HAP-1 (cell line): ENCODE measurements at regions not wholly inside any gene's neighbourhood (a gene's known extent, or its start where the extent isn't known, plus 50 kb on each side); places are given as distances from the start of the nearest gene placed in this dataset.
A peak's percentile ranks its signal among the peaks of the same experiment; 100 is the strongest.

ENCODE experiments used
- DNase-seq, 2 experiments: peaks; one replicate each; pipeline ENCODE4 v3.0.0-alpha.2; 2016 to 2020; ENCODE audit warnings: low spot score in 2 of 2
- H3K27me3 ChIP-seq: fragments of 250-450 bp; sonication (Bioruptor Pico); 2 replicates; pipeline ENCODE4 v1.5.1; 2020; ENCODE audit warnings: low read depth, mild to moderate bottlenecking, moderate library complexity
- H3K36me3 ChIP-seq: fragments of 250-450 bp; sonication (Bioruptor Pico); replicated peaks from 2 replicates; pipeline ENCODE4 v1.5.1; 2020; ENCODE audit warnings: mild to moderate bottlenecking
- H3K4me1 ChIP-seq: fragments of 250-450 bp; sonication (Bioruptor Pico); 2 replicates; pipeline ENCODE4 v1.5.1; 2020; ENCODE audit warnings: mild to moderate bottlenecking
- H3K4me3 ChIP-seq: fragments of 250-450 bp; sonication (Bioruptor Pico); 2 replicates; pipeline ENCODE4 v1.5.1; 2020; ENCODE audit warnings: mild to moderate bottlenecking, moderate library complexity
- H3K9me3 ChIP-seq: fragments of 250-450 bp; sonication (Bioruptor Pico); 2 replicates; pipeline ENCODE4 v1.5.1; 2020; ENCODE audit warnings: mild to moderate bottlenecking, moderate library complexity
- in situ Hi-C: fragments of 300-500 bp; cut with MboI; formaldehyde crosslinking; loops from 3 replicates; pipeline ENCODE4 v1.14.3; 2020; ENCODE audit warnings: low sequenced_read_pairs, inconsistent platforms, mixed read lengths

DNA sequence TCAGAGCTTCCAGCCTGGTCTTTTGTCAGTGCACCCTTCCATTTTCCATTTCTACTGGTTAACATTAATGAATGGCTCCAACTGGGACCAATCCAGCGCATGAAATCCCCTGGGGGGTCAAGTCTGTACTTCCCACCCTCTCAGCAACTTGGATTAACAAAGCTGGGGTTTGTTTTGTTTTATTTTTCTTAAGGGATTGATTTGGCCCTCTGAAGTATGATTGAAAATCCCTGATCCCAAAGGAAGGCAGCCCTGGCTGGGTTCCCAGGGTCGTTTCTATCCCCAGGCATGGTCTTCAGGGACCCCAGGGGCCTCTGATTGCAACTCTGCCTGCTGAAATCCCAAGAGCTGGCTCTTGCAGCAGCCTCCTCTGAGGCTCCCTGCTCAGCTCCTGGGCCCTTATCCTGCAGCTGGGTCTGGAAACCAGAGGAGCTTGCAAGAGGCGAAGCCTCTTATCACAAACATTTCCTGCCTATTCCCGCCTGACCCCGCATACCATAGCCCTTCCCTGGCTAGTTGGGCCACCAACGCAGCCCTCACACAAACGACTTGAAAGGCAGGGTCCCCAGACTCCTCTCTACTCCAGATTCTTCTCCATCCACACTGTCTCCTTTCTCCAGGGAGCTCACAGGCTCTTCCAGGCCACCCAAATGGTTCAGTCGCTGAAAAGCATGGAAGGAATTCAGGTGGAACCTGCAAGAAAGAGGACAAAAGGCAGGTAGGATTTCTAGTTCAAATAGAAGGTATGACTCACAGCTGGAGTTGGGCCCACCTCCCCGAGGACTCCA is 109.7 kb upstream of the PKDCC start:
- in situ Hi-C loops: no loop called here
- peak in 1 of 2 experiments; percentile 25 for DNase-seq
- peaks cover 44% of the 10 kb centered on the region for H3K27me3 ChIP-seq
- no peaks in the 10 kb centered on the region for H3K9me3 ChIP-seq
- no peaks in the 10 kb centered on the region for H3K36me3 ChIP-seq
- peaks cover 19% of the 10 kb centered on the region for H3K4me1 ChIP-seq
- no peak overlapping the region for H3K4me3 ChIP-seq

DNA sequence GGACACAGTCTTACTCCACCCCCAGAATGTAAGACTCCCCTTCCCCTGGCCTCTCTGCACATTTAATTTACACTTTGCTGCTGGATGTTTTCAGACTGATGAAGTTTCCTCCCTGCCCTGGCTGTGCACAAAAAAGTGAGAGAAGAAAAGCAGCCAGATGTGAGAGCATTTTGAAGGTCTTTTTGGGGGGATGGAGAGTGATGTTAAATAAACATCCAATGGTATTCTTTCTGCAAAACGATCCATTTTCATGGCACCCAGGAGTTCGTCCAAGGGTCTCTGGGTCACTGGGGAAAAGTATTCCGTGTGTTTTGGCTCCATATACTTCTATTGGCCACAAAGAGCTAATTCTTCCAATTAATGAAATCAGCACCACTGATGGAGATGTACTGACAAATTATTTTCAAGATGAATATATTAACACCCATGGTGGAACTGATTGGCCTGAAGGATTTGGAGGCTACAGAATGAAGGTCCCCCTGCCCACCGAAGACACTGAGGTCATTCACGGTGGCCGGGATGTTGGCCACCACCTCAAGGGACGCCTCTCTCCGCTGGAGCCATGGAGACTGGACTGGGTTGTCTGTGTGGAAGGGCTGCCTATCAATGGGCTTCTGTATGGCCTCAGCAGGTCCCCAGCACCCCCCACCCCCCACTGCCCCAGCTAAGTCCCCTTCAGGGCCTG is 107.6 kb upstream of the PKDCC start:
- Histone ChIP-seq H3K4me3 (no peak overlapping the region), H3K9me3 (no peaks in the 10 kb centered on the region), H3K27me3 (peaks cover 48% of the 10 kb centered on the region), H3K4me1 (peaks cover 19% of the 10 kb centered on the region), H3K36me3 (no peaks in the 10 kb centered on the region)
- in situ Hi-C loops: no loop called here
- no peak for DNase-seq

DNA sequence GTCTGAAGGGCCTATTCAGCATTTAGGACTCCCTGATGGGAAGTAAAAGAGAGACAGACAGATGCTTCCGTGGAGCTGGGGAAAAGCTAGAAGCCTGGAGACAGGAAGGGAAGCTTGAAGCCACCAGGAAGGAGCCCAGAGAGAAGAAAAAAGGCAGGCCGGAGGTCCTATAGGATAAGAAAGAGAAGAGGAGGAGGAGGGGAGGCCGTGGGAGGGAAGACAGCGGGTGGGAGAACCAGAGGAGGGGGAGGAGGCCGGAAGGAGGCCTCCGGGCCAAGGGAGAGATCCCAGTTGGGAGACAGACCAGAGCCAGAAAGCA is 107.1 kb upstream of the PKDCC start:
- Histone ChIP-seq H3K4me1 (peaks cover 19% of the 10 kb centered on the region), H3K9me3 (no peaks in the 10 kb centered on the region), H3K36me3 (no peaks in the 10 kb centered on the region), H3K27me3 (peaks cover 50% of the 10 kb centered on the region), H3K4me3 (no peak overlapping the region)
- in situ Hi-C loops: no loop called here
- no peak for DNase-seq

DNA sequence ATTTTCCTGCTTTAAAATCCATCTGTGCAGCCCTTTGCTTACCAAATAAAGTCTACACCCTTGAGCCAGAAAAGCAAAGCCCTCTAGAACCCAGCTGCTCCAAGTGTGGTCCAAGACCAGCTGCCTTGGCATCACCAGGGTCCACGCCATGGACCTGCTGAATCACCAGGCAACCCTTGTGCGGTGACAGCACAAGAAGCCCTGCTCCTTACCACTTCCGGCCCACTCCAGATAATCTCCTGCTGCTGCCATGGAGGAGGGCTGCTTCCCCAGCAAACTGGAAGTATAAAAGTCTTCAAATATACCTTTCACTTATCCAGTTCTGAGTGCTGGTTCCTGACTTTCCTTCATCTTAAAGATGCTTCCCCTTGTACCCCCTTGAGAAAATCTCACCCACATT is 106.0 kb upstream of the PKDCC start:
- in situ Hi-C loops: no loop called here
- peaks cover 56% of the 10 kb centered on the region for H3K27me3 ChIP-seq
- H3K36me3 ChIP-seq: no peaks in the 10 kb centered on the region
- peaks cover 15% of the 10 kb centered on the region for H3K4me1 ChIP-seq
- DNase-seq: no peak
- H3K4me3 ChIP-seq: no peak overlapping the region
- H3K9me3 ChIP-seq: no peaks in the 10 kb centered on the region

DNA sequence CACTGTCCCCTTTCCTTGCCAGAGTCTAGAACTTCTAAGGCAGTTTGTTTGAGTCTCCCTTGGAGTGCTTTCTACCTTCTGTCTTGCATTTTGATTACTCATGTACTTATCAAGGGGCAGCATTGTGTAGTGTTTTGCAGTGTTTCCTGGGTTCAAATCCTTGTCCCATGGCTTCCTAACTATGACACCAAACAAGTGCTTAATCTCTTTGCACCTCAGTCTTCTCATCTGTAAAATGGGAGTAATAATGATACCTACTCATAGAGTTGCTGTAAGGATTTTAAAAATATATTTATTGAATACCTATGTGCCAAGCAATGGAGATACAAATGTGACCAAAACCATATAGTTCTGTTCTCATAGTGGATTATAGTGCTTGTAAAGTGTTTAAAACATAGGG is 105.5 kb upstream of the PKDCC start:
- Histone ChIP-seq H3K4me1 (peaks cover 11% of the 10 kb centered on the region), H3K36me3 (no peaks in the 10 kb centered on the region), H3K4me3 (no peak overlapping the region), H3K9me3 (no peaks in the 10 kb centered on the region), H3K27me3 (peaks cover 61% of the 10 kb centered on the region)
- in situ Hi-C loops: no loop called here
- DNase-seq: no peak

DNA sequence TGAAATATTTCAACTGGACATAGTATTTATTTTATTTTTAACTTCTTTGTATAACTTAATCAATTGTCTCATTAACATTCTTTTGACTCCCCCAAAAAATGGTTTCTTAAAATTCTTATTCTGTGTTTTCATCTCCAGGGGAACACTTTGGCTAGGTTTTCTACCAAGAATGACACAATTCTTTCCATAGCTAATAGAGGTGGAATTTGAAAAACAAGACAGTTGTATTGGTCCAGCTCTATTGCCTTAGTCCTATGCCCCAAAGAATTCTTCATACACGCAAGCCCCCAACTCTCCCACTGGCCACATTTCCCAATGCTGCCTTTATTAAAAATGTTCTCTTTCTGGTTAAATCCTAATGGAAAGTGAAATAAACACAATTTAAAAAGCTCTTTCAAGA is 104.7 kb upstream of the PKDCC start:
- H3K27me3 ChIP-seq: peaks cover 70% of the 10 kb centered on the region
- H3K36me3 ChIP-seq: no peaks in the 10 kb centered on the region
- peaks cover 5% of the 10 kb centered on the region for H3K4me1 ChIP-seq
- H3K9me3 ChIP-seq: no peaks in the 10 kb centered on the region
- DNase-seq: no peak
- H3K4me3 ChIP-seq: no peak overlapping the region
- in situ Hi-C loops: no loop called here

DNA sequence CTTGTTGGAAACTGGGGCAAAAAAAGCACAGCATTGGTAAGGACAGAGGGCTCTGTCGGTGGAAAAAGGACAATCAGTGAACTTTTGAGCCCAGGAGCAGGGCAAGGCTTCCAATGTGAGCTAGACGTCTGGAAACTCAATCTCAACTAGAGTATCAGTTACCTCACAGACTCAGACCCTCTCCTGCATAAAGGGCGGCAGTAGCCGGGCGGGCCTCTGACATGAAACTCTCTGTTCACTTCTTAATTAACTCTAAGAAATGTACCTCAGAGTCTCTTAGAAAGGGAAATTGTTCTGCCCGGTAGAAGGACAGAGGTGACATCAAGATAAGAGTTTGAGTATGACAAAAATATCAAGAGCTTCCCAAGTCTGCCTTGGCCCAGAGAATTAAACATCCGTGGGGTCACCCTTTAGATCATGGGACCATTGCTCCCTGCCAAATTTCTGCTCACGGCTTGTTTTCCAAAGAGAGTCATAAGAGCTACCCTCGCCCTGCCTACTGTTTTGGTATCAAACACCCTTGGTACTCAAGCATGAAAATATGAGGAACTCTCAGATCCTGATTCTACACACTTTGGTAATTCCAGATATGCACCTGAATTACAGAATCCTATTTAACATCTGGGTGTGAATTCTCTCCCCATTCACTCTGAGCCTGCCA is 103.5 kb upstream of the PKDCC start:
- Histone ChIP-seq H3K9me3 (no peaks in the 10 kb centered on the region), H3K4me1 (peaks cover 4% of the 10 kb centered on the region), H3K36me3 (no peaks in the 10 kb centered on the region), H3K4me3 (no peak overlapping the region), H3K27me3 (peaks cover 77% of the 10 kb centered on the region)
- in situ Hi-C loops: no loop called here
- DNase-seq: no peak

DNA sequence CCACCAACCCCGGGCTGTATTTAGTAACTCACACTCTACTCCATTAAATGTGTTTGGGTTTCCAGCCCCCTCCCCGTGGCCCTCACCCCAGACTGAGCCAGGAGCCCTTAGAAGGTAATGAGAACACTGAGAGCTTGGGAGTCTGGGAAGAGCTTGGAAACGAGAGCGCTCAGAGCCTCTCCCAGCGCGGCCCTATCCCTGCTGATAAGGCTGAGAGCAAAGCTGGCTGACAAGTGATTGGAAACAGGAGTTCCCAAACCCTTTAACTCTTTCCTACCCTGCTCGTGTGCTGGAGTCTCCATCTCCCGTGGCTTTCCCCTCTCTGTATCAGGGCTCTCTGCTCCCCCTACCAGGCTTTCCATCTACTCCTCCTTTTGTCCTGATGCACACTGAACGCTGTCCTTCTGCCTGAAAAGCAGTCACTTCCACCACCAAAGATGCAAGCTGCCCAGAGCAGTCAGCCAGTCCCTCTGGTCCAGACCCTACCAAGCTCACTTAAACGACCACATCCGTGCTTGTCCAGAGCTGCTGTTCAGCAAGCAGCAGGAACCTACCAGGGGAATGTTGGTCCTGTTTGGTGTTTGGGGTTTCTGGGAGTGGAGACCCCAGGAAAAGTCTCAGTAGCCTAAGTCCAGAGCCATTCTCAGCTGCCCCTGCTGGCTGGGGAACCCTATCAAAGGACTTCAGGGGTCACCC is 100.0 kb upstream of the PKDCC start:
- DNase-seq: no peak
- Histone ChIP-seq H3K9me3 (no peaks in the 10 kb centered on the region), H3K27me3 (peaks cover 86% of the 10 kb centered on the region), H3K4me3 (no peak overlapping the region), H3K36me3 (no peaks in the 10 kb centered on the region), H3K4me1 (peaks cover 4% of the 10 kb centered on the region)
- in situ Hi-C loops: no loop called here

DNA sequence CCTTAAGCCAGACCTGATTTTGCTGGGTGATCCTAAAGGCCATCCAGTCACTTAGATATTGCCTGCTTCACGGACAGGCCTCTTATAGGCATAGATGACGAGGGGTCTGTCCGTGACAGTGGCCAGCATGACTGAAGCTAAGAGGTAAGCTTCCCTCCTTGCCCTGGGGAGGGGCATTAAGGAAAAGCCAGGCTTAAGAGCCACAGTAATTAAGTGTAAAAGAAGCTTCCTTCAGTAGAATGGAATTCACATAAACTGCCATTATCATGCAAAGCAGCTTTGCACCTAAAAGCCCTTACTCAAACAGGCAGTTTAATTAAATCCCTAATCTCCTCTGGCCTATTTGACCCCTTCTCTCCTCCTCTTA is 99.4 kb upstream of the PKDCC start:
- Histone ChIP-seq H3K4me3 (no peak overlapping the region), H3K4me1 (peaks cover 4% of the 10 kb centered on the region), H3K36me3 (no peaks in the 10 kb centered on the region), H3K27me3 (peaks cover 83% of the 10 kb centered on the region), H3K9me3 (no peaks in the 10 kb centered on the region)
- peak; percentile 62 to 81 for DNase-seq
- in situ Hi-C loops: no loop called here

DNA sequence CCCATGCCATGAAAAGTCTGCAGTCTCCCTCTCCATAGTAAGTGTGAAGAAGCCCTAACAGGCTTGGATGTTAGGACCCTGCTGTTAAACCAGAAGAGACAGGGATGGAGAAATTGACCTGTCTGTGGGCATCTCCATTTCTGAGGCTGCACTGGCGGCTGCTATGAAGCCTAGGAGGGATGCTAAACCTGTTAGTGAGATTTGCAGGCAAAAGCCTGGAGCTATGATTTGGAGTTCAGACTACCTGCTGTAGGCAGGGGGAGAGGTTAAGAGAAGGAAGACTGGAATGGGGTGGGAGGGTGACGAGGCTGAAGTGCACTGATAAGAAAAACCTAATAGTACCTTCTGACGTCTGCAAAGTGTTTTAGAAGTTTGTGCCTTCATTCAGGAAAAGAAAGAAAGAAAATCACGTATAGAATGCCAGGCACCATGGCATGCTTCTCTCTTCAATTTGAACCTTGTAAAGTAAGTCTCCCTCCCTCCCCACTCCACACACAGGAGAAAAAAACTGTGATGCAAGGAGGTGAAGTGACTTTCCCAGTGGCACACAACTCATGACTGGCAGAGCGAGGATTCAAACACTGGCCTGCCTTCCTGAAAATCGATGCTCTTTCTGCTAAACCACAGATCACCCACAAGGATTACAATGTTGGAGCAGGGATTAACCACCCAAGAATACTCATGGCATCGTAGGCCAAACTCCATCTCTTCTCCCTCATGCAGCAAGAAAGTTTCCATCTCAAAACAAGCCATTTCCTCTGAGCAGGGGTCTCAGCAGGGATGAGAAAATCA is 98.5 kb upstream of the PKDCC start:
- H3K4me1 ChIP-seq: peaks cover 4% of the 10 kb centered on the region
- in situ Hi-C loops: no loop called here
- H3K36me3 ChIP-seq: no peaks in the 10 kb centered on the region
- no peak for DNase-seq
- H3K4me3 ChIP-seq: no peak overlapping the region
- H3K27me3 ChIP-seq: peaks cover 81% of the 10 kb centered on the region
- no peaks in the 10 kb centered on the region for H3K9me3 ChIP-seq

DNA sequence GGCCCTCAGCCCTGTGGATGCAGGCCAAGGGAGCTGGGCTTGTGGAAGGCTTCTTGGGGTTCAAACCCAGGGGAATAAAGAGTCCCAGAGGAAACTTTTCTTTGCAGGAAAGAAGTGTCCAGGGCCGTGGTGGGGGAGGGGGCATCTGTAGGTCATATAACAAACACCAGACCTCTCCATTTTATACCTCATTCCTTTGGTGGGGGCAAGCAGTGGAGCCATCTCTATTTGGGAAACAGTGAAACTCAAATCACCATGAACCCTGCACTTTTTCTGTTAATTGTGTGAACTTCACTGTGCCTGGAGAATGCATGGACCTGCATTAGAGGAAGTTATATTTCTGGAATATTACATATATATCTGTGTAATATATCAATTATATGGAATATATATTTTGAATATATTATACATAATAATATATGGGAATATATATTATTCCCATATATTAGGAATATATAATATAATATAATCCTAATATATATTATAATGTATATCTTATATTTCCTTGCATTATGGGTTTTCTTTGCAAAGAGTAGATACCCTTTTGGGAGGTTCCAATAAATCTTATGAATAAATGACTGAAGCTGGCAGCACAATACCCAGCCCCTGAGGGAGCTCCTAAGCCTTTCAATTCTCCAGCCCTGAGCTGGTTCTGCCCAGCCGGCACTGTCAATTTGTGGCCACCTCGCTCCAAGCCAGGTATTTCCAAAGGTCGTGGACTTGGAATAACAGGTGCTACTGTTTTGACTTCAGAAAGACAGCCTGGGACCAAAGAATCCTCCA is 97.7 kb upstream of the PKDCC start:
- in situ Hi-C loops: no loop called here
- Histone ChIP-seq H3K4me1 (peaks cover 4% of the 10 kb centered on the region), H3K9me3 (no peaks in the 10 kb centered on the region), H3K36me3 (no peaks in the 10 kb centered on the region), H3K4me3 (no peak overlapping the region), H3K27me3 (peaks cover 78% of the 10 kb centered on the region)
- no peak for DNase-seq

DNA sequence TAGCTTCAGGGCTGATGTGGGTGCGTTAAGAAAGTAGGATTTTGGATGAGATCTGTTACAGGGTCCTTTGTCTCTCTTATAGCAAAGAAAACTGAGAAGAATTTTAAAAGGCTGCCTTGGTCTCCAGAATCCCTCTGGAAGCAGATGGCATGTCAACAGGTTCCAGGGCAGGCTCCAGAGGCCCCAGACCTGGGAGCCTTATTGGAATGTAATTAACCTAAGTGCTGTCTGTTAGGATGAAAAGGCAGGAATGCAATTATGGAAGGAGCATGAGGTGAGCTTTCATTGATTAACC is 97.2 kb upstream of the PKDCC start:
- H3K4me1 ChIP-seq: peaks cover 4% of the 10 kb centered on the region
- no peaks in the 10 kb centered on the region for H3K9me3 ChIP-seq
- H3K36me3 ChIP-seq: no peaks in the 10 kb centered on the region
- peaks cover 73% of the 10 kb centered on the region for H3K27me3 ChIP-seq
- H3K4me3 ChIP-seq: no peak overlapping the region
- DNase-seq: no peak
- in situ Hi-C loops: no loop called here
